GM18873 (cell line): ENCODE measurements at regions not wholly inside any gene's neighbourhood (a gene's known extent, or its start where the extent isn't known, plus 50 kb on each side); places are given as distances from the start of the nearest gene placed in this dataset.
"Not testable (repeated sequence)": the region's sequence is repeated elsewhere in the genome, so short reads cannot be mapped to it uniquely, and the experiment has no call there.

Experiments
- ATAC-seq: cut with Tn5 transposase; IDR thresholded peaks from one replicate; pipeline ENCODE4 v1.9.1; 2021; ENCODE audit warnings: mild to moderate bottlenecking, moderate library complexity, moderate number of reproducible peaks; ENCODE audit not compliant: unreplicated experiment, low FRiP score

GRCh38 chr12:68387338-68387737 lies 55.2 kb upstream of the MDM1 start:
- no peak for ATAC-seq

GRCh38 chr12:68389305-68389704 lies 57.1 kb upstream of the MDM1 start:
- no peak for ATAC-seq

- ATAC-seq: no peak
Observed at GRCh38 chr12:68391937-68392336, 59.8 kb upstream of the MDM1 start.

- no peak for ATAC-seq
Observed at GRCh38 chr12:68392376-68392775, 60.2 kb upstream of the MDM1 start.

GRCh38 chr12:68393417-68393816 lies 61.3 kb upstream of the MDM1 start:
- ATAC-seq: no peak

- no peak for ATAC-seq
Observed at GRCh38 chr12:68397566-68398158, 65.5 kb upstream of the MDM1 start.

GRCh38 chr12:68398689-68399088 lies 66.5 kb upstream of the MDM1 start:
- ATAC-seq: not testable (repeated sequence)

GRCh38 chr12:68400226-68400829 lies 68.2 kb upstream of the MDM1 start:
- no peak for ATAC-seq

GRCh38 chr12:68402422-68402821 lies 70.3 kb upstream of the MDM1 start:
- no peak for ATAC-seq

- no peak for ATAC-seq
Observed at GRCh38 chr12:68403296-68403695, 71.1 kb upstream of the MDM1 start.

GRCh38 chr12:68403711-68404110 lies 71.5 kb upstream of the MDM1 start:
- ATAC-seq: no peak

- no peak for ATAC-seq
Observed at GRCh38 chr12:68405343-68405781, 73.2 kb upstream of the MDM1 start.

GRCh38 chr12:68406134-68406576 lies 74.0 kb upstream of the MDM1 start:
- ATAC-seq: no peak

GRCh38 chr12:68406911-68407310 lies 74.7 kb upstream of the MDM1 start:
- ATAC-seq: no peak

GRCh38 chr12:68410018-68410660 lies 78.0 kb upstream of the MDM1 start:
- ATAC-seq: no peak

- ATAC-seq: no peak
Observed at GRCh38 chr12:68411371-68411770, 79.2 kb upstream of the MDM1 start.

GRCh38 chr12:68414988-68415387 lies 82.8 kb upstream of the MDM1 start:
- ATAC-seq: no peak

- ATAC-seq: no peak
Observed at GRCh38 chr12:68416350-68416749, 84.2 kb upstream of the MDM1 start.

- ATAC-seq: no peak
Observed at GRCh38 chr12:68416826-68417225, 84.7 kb upstream of the MDM1 start.

- ATAC-seq: no peak
Observed at GRCh38 chr12:68418137-68418460, 85.9 kb upstream of the MDM1 start.

GRCh38 chr12:68420225-68421010 lies 88.3 kb upstream of the MDM1 start:
- ATAC-seq: no peak
